Caco-2 (cell line): ENCODE measurements at regions not wholly inside any gene's neighbourhood (a gene's known extent, or its start where the extent isn't known, plus 50 kb on each side); places are given as distances from the start of the nearest gene placed in this dataset.

Source experiments
- BruUV-seq: library from RNA; stranded (reverse); fragments of 400-500 nt; replicated peaks from 2 replicates; lab custom pipeline; 2021; lab: Mats Ljungman, UMichigan
- CTCF ChIA-PET: fragments of 300-600 bp; sonication (Branson Sonifier 250); formaldehyde crosslinking; loops from one replicate; lab custom pipeline; 2022; ENCODE audit warnings: antibody characterized with exemption; lab: Charles Lee
- POLR2A ChIA-PET: fragments of 300-600 bp; sonication (Branson Sonifier 250); formaldehyde crosslinking; loops from one replicate; lab custom pipeline; 2022; ENCODE audit warnings: antibody characterized with exemption; lab: Charles Lee
- DNase-seq, 2 experiments: peaks; one replicate each; pipeline versions ENCODE4 v3.0.0 to v3.0.0-alpha.2; 2020 to 2022
- H3K27me3 ChIP-seq: replicated peaks from 2 replicates; pipeline ENCODE4 v1.6.0; 2011; ENCODE audit warnings: low read length; ENCODE audit not compliant: control insufficient read depth, insufficient read depth
- H3K36me3 ChIP-seq: 2 replicates; pipeline ENCODE4 v1.5.1; 2011; ENCODE audit warnings: low read length; ENCODE audit not compliant: control insufficient read depth, insufficient read depth
- H3K4me1 ChIP-seq: fragments of 250-450 bp; sonication (Bioruptor Pico); 2 replicates; pipeline ENCODE4 v1.5.1; 2020; ENCODE audit warnings: mild to moderate bottlenecking
- H3K4me3 ChIP-seq: 2 replicates; pipeline ENCODE4 v1.5.1; 2011; ENCODE audit warnings: low read depth, mild to moderate bottlenecking, control low read depth, low read length
- H3K9me3 ChIP-seq: fragments of 250-450 bp; sonication (Bioruptor Pico); 2 replicates; pipeline ENCODE4 v1.5.1; 2020; ENCODE audit warnings: mild to moderate bottlenecking, moderate library complexity
- H3K27ac Mint-ChIP-seq: one replicate; pipeline ENCODE4 v1.8.0; 2022; ENCODE audit warnings: mixed read lengths; ENCODE audit not compliant: unreplicated experiment
- H3K27me3 Mint-ChIP-seq: one replicate; pipeline ENCODE4 v1.8.0; 2022; ENCODE audit warnings: mixed read lengths; ENCODE audit not compliant: insufficient read depth, unreplicated experiment
- H3K36me3 Mint-ChIP-seq: one replicate; pipeline ENCODE4 v1.8.0; 2022; ENCODE audit warnings: mild to moderate bottlenecking, mixed read lengths; ENCODE audit not compliant: insufficient read depth, unreplicated experiment
- H3K4me1 Mint-ChIP-seq: one replicate; pipeline ENCODE4 v1.8.0; 2022; ENCODE audit warnings: low read depth, mixed read lengths; ENCODE audit not compliant: unreplicated experiment
- H3K4me3 Mint-ChIP-seq: one replicate; pipeline ENCODE4 v1.8.0; 2022; ENCODE audit warnings: mild to moderate bottlenecking, moderate library complexity, mixed read lengths; ENCODE audit not compliant: unreplicated experiment
- H3K9me3 Mint-ChIP-seq: one replicate; pipeline ENCODE4 v1.8.0; 2022; ENCODE audit warnings: mixed read lengths; ENCODE audit not compliant: unreplicated experiment
- CTCF ChIP-seq, 2 experiments: fragments of 200-600 bp in 1 of 2; IDR thresholded peaks; 1 replicate in 1 of 2; 2 replicates in 1 of 2; pipeline versions ENCODE4 v1.5.1 to v1.8.0; 2011 to 2022; ENCODE audit warnings: antibody characterized with exemption in 1 of 2, control low read depth in 1 of 2, inconsistent platforms in 1 of 2, low read depth in 1 of 2, low read length in 1 of 2, mild to moderate bottlenecking in 1 of 2, moderate library complexity in 1 of 2; ENCODE audit not compliant: insufficient read depth in 1 of 2, severe bottlenecking in 1 of 2, unreplicated experiment in 1 of 2
- intact Hi-C: fragments of 100-400 bp; cut with micrococcal nuclease; formaldehyde crosslinking; loops from one replicate; pipeline ENCODE4 v1.10.0; 2022; ENCODE audit not compliant: unreplicated experiment

GRCh38 chr3:145384307-145384706 lies 776.7 kb downstream of the PLOD2 start:
- Mint-ChIP-seq H3K27ac (no peak overlapping the region), H3K9me3 (no peaks in the 10 kb centered on the region), H3K27me3 (no peaks in the 10 kb centered on the region), H3K4me1 (no peaks in the 10 kb centered on the region), H3K36me3 (no peaks in the 10 kb centered on the region), H3K4me3 (no peak overlapping the region)
- Histone ChIP-seq H3K9me3 (no peaks in the 10 kb centered on the region), H3K4me3 (no peak overlapping the region), H3K27me3 (no peaks in the 10 kb centered on the region), H3K4me1 (no peaks in the 10 kb centered on the region), H3K36me3 (no peaks in the 10 kb centered on the region)
- intact Hi-C loops = no loop called here
- ChIA-PET POLR2A (no interaction called here), CTCF (no interaction called here)
- BruUV-seq = no TSS peak
- DNase-seq = no peak
- TF ChIP-seq CTCF (IDR thresholded peaks at IDR 0.05; ENCODE audit: insufficient read depth in 1 of 2, low read depth in 1 of 2, low read length in 1 of 2, severe bottlenecking in 1 of 2, unreplicated experiment in 1 of 2) = no peak

GRCh38 chr3:145387211-145387610 lies 773.8 kb downstream of the PLOD2 start:
- H3K27me3 ChIP-seq = no peaks in the 10 kb centered on the region
- BruUV-seq = no TSS peak
- H3K9me3 Mint-ChIP-seq = no peaks in the 10 kb centered on the region
- ChIA-PET POLR2A (no interaction called here), CTCF (no interaction called here)
- no peaks in the 10 kb centered on the region for H3K9me3 ChIP-seq
- H3K4me3 ChIP-seq = no peak overlapping the region
- intact Hi-C loops = no loop called here
- H3K4me1 Mint-ChIP-seq = no peaks in the 10 kb centered on the region
- DNase-seq = no peak
- H3K4me3 Mint-ChIP-seq = no peak overlapping the region
- no peaks in the 10 kb centered on the region for H3K27me3 Mint-ChIP-seq
- H3K4me1 ChIP-seq = no peaks in the 10 kb centered on the region
- no peaks in the 10 kb centered on the region for H3K36me3 Mint-ChIP-seq
- no peaks in the 10 kb centered on the region for H3K36me3 ChIP-seq
- H3K27ac Mint-ChIP-seq = no peak overlapping the region
- TF ChIP-seq CTCF (IDR thresholded peaks at IDR 0.05; ENCODE audit: insufficient read depth in 1 of 2, low read depth in 1 of 2, low read length in 1 of 2, severe bottlenecking in 1 of 2, unreplicated experiment in 1 of 2) = no peak

- no peak for DNase-seq
- no peaks in the 10 kb centered on the region for H3K36me3 ChIP-seq
- H3K4me3 ChIP-seq = no peak overlapping the region
- peaks cover 4% of the 10 kb centered on the region for H3K27me3 Mint-ChIP-seq
- no peaks in the 10 kb centered on the region for H3K4me1 ChIP-seq
- H3K4me3 Mint-ChIP-seq = no peak overlapping the region
- H3K4me1 Mint-ChIP-seq = no peaks in the 10 kb centered on the region
- CTCF ChIA-PET = no interaction called here
- H3K36me3 Mint-ChIP-seq = no peaks in the 10 kb centered on the region
- no peak overlapping the region for H3K27ac Mint-ChIP-seq
- intact Hi-C loops = no loop called here
- no TSS peak for BruUV-seq
- H3K9me3 Mint-ChIP-seq = no peaks in the 10 kb centered on the region
- POLR2A ChIA-PET = no interaction called here
- no peak for TF ChIP-seq CTCF (IDR thresholded peaks at IDR 0.05; ENCODE audit: insufficient read depth in 1 of 2, low read depth in 1 of 2, low read length in 1 of 2, severe bottlenecking in 1 of 2, unreplicated experiment in 1 of 2)
- H3K27me3 ChIP-seq = no peaks in the 10 kb centered on the region
- H3K9me3 ChIP-seq = no peaks in the 10 kb centered on the region
Measured at GRCh38 chr3:145395421-145395820, 765.6 kb downstream of the PLOD2 start.
